ENCODE measurements at regions not wholly inside any gene's neighbourhood (a gene's known extent, or its start where the extent isn't known, plus 50 kb on each side); places are given as distances from the start of the nearest gene placed in this dataset.

DNA sequence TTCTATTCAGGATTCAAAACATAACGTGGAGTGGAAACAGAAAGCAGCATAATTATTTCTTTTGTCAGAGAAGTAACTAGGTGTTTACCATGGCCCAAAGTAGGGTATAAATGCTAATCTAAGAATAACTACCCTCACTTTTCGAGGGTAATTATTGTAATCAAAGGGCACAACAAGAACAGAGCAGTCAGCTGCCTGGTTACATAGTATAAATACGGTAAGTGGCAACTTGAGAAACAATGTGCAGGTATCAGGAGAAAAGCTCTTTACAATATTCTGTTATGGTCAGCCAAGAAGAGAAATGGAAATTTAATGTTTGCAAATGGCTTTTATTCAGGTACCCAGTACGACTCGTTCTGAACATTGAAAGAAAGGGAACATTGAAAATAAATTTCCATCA, 242.0 kb upstream of the NPY start:
- no peak overlapping the region for H3K4me3 Mint-ChIP-seq

DNA sequence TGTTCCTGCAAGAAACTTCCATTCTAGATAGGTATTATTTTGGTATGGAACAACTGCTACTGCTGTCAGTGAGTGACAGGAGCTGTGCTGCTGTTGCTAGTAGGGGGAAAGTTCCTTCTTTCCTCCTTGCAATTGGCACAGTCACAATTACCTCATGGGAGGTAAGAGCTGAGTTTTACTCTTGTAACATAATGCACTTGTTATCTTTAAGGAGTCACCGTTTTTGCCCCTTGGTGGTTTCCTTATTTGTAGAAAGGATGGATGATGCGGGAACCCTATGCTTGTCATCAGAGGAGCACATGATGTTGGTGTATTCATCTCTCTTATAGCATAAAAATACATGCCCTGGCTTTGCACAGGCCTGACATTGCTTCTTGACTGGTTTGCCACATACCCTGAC, 234.7 kb upstream of the NPY start:
- TF ChIP-seq, protein P1, sequence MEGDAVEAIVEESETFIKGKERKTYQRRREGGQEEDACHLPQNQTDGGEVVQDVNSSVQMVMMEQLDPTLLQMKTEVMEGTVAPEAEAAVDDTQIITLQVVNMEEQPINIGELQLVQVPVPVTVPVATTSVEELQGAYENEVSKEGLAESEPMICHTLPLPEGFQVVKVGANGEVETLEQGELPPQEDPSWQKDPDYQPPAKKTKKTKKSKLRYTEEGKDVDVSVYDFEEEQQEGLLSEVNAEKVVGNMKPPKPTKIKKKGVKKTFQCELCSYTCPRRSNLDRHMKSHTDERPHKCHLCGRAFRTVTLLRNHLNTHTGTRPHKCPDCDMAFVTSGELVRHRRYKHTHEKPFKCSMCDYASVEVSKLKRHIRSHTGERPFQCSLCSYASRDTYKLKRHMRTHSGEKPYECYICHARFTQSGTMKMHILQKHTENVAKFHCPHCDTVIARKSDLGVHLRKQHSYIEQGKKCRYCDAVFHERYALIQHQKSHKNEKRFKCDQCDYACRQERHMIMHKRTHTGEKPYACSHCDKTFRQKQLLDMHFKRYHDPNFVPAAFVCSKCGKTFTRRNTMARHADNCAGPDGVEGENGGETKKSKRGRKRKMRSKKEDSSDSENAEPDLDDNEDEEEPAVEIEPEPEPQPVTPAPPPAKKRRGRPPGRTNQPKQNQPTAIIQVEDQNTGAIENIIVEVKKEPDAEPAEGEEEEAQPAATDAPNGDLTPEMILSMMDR (IDR thresholded peaks at IDR 0.05; ENCODE audit: unreplicated experiment in 3 of 3) = no peak
- Mint-ChIP-seq H3K36me3 (ENCODE audit: low read depth) (no peaks in the 10 kb centered on the region), H3K9me3 (no peaks in the 10 kb centered on the region), H3K27me3 (ENCODE audit: low read depth) (no peaks in the 10 kb centered on the region), H3K4me1 (no peaks in the 10 kb centered on the region), H3K27ac (no peak overlapping the region), H3K4me3 (no peak overlapping the region)

More for the DNA sequence above, 242.0 kb upstream of the NPY start:
- TF ChIP-seq, protein P1 (IDR thresholded peaks at IDR 0.05; ENCODE audit: unreplicated experiment in 3 of 3) = no peak
- Mint-ChIP-seq H3K4me1 (no peaks in the 10 kb centered on the region), H3K27me3 (ENCODE audit: low read depth) (no peaks in the 10 kb centered on the region), H3K27ac (no peak overlapping the region), H3K9me3 (no peaks in the 10 kb centered on the region), H3K36me3 (ENCODE audit: low read depth) (no peaks in the 10 kb centered on the region)

DNA sequence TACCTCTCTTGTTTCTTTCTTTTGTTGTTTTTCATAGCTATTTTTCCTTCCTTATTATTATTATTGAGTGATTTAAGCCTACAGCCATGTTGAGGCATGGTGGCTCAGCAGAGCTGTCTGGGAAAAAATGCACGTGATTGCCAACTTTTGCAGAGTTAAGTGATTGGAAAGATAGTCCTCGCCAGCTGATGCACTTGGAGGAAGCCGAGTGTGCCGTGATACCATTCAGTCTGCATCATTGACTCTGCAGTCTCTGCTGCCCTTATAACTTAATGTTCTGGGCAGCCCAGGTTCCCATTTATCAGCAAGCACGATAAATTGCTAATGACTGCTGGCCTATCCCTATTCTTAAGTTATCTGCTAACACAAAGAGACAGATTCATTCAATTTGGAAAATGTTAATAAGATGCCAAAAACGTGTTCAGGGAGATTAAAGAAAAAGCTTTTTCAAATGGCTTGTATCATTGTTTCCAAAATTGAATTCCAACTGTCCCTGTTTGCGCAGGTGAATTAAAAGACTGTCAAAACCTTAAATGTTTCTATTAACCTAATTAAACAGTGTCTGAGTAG, 232.9 kb upstream of the NPY start:
- H3K36me3 Mint-ChIP-seq (ENCODE audit: low read depth) = no peaks in the 10 kb centered on the region
- no peaks in the 10 kb centered on the region for H3K9me3 Mint-ChIP-seq
- TF ChIP-seq, protein P1 (IDR thresholded peaks at IDR 0.05; ENCODE audit: unreplicated experiment in 3 of 3) = no peak
- H3K27me3 Mint-ChIP-seq (ENCODE audit: low read depth) = peaks cover 9% of the 10 kb centered on the region
- H3K4me3 Mint-ChIP-seq = no peak overlapping the region
- no peaks in the 10 kb centered on the region for H3K4me1 Mint-ChIP-seq
- H3K27ac Mint-ChIP-seq = no peak overlapping the region

DNA sequence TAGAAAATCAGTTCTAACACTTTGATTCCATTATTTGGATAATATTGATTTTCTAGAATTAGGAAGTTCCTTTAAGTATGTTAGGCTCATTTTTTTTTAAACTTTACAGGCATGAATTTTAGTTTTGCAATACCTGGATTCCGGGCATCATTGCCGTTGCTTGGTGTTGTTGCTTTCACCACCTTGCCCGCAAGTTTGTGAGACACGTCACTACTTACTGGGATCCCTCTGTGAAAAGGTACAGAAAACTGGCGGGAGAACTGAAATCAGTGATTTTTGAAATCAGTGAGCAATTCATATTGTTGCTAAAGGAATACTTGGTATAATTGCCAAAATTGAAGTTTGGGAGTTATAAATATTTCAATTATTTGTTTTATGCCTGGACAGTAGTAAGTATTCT, 232.3 kb upstream of the NPY start:
- peaks cover 9% of the 10 kb centered on the region for H3K27me3 Mint-ChIP-seq (ENCODE audit: low read depth)
- H3K4me1 Mint-ChIP-seq = no peaks in the 10 kb centered on the region
- no peak overlapping the region for H3K27ac Mint-ChIP-seq
- no peaks in the 10 kb centered on the region for H3K9me3 Mint-ChIP-seq
- TF ChIP-seq, protein P1 (IDR thresholded peaks at IDR 0.05; ENCODE audit: unreplicated experiment in 3 of 3) = no peak
- no peaks in the 10 kb centered on the region for H3K36me3 Mint-ChIP-seq (ENCODE audit: low read depth)
- H3K4me3 Mint-ChIP-seq = no peak overlapping the region

DNA sequence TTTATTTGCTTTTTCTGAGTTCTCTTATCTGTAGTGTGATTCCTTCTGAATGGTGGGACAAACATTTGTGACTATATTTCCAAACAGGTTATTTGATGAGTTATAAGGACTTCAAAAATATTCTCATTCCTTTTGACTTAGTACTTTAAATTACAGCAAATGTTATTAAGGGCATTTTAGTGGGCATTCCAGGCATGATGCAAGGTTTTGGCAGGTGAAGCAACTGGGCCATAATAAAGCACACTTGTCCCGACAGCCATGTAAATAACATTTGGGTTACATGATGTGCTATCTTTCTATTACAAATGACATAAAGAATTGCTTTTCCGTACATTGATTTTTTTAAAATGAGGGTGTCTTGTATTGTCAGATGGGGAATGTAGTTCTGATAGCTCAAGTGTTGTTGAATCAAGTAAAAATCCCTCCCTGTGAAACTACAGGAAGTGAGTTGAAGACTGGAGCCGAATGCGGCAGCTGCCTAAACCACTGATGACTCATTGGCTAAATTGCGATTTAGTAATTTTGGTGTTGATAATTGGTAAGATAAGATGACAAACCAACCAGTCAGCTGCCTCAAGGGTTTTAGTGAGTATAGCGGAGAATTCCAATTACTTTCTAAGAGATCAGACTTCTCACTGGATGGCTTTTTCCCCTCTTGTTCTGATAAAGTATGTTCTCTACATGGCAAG, 231.3 kb upstream of the NPY start:
- Mint-ChIP-seq H3K36me3 (ENCODE audit: low read depth) (no peaks in the 10 kb centered on the region), H3K27ac (no peak overlapping the region), H3K9me3 (no peaks in the 10 kb centered on the region), H3K27me3 (ENCODE audit: low read depth) (peaks cover 9% of the 10 kb centered on the region), H3K4me3 (no peak overlapping the region), H3K4me1 (no peaks in the 10 kb centered on the region)
- TF ChIP-seq, protein P1 (IDR thresholded peaks at IDR 0.05; ENCODE audit: unreplicated experiment in 3 of 3) = no peak

DNA sequence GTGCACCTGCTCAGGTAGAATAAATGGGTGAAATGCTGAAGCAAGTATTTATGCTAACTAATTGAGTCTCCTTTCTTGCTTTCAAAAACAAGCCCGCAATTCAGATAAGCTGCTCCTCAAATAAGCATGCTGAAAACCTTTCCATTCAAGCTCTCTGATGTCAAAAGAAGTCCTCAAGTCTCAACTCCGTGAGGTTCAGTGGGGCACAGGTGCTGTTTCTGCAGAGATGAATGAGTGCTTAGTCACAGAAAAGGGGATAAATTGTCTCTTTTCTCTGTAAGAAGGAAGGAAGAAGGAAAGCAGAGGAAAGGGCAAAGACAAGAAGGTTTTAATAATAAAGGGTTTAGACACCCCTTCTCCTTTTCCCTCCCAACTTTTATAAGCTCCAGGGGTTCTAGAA, 229.8 kb upstream of the NPY start:
- no peak overlapping the region for H3K27ac Mint-ChIP-seq
- H3K4me3 Mint-ChIP-seq = no peak overlapping the region
- H3K27me3 Mint-ChIP-seq (ENCODE audit: low read depth) = peaks cover 9% of the 10 kb centered on the region
- H3K9me3 Mint-ChIP-seq = no peaks in the 10 kb centered on the region
- H3K36me3 Mint-ChIP-seq (ENCODE audit: low read depth) = no peaks in the 10 kb centered on the region
- TF ChIP-seq, protein P1 (IDR thresholded peaks at IDR 0.05; ENCODE audit: unreplicated experiment in 3 of 3) = no peak
- no peaks in the 10 kb centered on the region for H3K4me1 Mint-ChIP-seq
